H9 (cell line): ENCODE measurements at regions not wholly inside any gene's neighbourhood (a gene's known extent, or its start where the extent isn't known, plus 50 kb on each side); places are given as distances from the start of the nearest gene placed in this dataset.

ENCODE experiments used
- DNase-seq: peaks from one replicate; pipeline ENCODE4 v3.0.0-alpha.2; 2017
- H2AFZ ChIP-seq: one replicate; pipeline ENCODE4 v1.6.1; 2013; ENCODE audit warnings: mild to moderate bottlenecking, low read length, control low read depth, moderate library complexity
- H2AK5ac ChIP-seq: 2 replicates; pipeline ENCODE4 v1.6.1; 2013; ENCODE audit warnings: low read length, control low read depth, mixed read lengths; ENCODE audit not compliant: insufficient read length
- H2BK120ac ChIP-seq: one replicate; pipeline ENCODE4 v1.6.1; 2013; ENCODE audit warnings: low read depth, mild to moderate bottlenecking, low read length, control low read depth, inconsistent platforms; ENCODE audit not compliant: poor library complexity, severe bottlenecking
- H2BK12ac ChIP-seq: 2 replicates; pipeline ENCODE4 v1.6.1; 2013; ENCODE audit warnings: low read length, control low read depth, mixed read lengths, low read depth; ENCODE audit not compliant: insufficient read length
- H2BK15ac ChIP-seq: 2 replicates; pipeline ENCODE4 v1.6.1; 2013; ENCODE audit warnings: low read depth, low read length, control low read depth
- H2BK20ac ChIP-seq: one replicate; pipeline ENCODE4 v1.6.1; 2013; ENCODE audit warnings: low read depth, mild to moderate bottlenecking, low read length, control low read depth, inconsistent platforms; ENCODE audit not compliant: poor library complexity, severe bottlenecking
- H2BK5ac ChIP-seq: 2 replicates; pipeline ENCODE4 v1.6.1; 2013; ENCODE audit warnings: low read length, control low read depth, mixed read lengths; ENCODE audit not compliant: insufficient read length
- H3K14ac ChIP-seq: 2 replicates; pipeline ENCODE4 v1.6.1; 2013; ENCODE audit warnings: low read length, control low read depth; ENCODE audit not compliant: insufficient read depth
- H3K18ac ChIP-seq: 2 replicates; pipeline ENCODE4 v1.6.1; 2013; ENCODE audit warnings: low read depth, mild to moderate bottlenecking, mixed read lengths, low read length, control low read depth; ENCODE audit not compliant: insufficient read length
- H3K23ac ChIP-seq: 2 replicates; pipeline ENCODE4 v1.6.1; 2013; ENCODE audit warnings: low read length, control low read depth, mixed read lengths, low read depth; ENCODE audit not compliant: insufficient read length
- H3K23me2 ChIP-seq: 2 replicates; pipeline ENCODE4 v1.6.1; 2013; ENCODE audit warnings: low read depth, mild to moderate bottlenecking, mixed read lengths, low read length, control low read depth; ENCODE audit not compliant: insufficient read length, poor library complexity, severe bottlenecking
- H3K27ac ChIP-seq: 2 replicates; pipeline ENCODE4 v1.5.1; 2013; ENCODE audit warnings: low read length, control low read depth, mixed read lengths, low read depth; ENCODE audit not compliant: insufficient read length
- H3K27me3 ChIP-seq: 2 replicates; pipeline ENCODE4 v1.6.1; 2013; ENCODE audit warnings: low read length, control low read depth, inconsistent platforms; ENCODE audit not compliant: insufficient read depth
- H3K4ac ChIP-seq: 2 replicates; pipeline ENCODE4 v1.6.1; 2013; ENCODE audit warnings: low read depth, mild to moderate bottlenecking, control low read depth, inconsistent platforms, low read length, moderate library complexity
- H3K4me1 ChIP-seq: 2 replicates; pipeline ENCODE4 v1.6.1; 2013; ENCODE audit warnings: low read length, control low read depth, inconsistent platforms; ENCODE audit not compliant: insufficient read depth
- H3K4me2 ChIP-seq: 2 replicates; pipeline ENCODE4 v1.6.1; 2013; ENCODE audit warnings: low read length, control low read depth, mixed read lengths; ENCODE audit not compliant: insufficient read length, insufficient read depth
- H3K56ac ChIP-seq: 2 replicates; pipeline ENCODE4 v1.6.1; 2013; ENCODE audit warnings: low read depth, mild to moderate bottlenecking, mixed read lengths, low read length, control low read depth; ENCODE audit not compliant: insufficient read length
- H3K79me1 ChIP-seq: 2 replicates; pipeline ENCODE4 v1.6.1; 2013; ENCODE audit warnings: low read depth, mild to moderate bottlenecking, moderate library complexity, low read length, control low read depth, inconsistent platforms; ENCODE audit not compliant: insufficient read depth, poor library complexity, severe bottlenecking
- H3K79me2 ChIP-seq: 2 replicates; pipeline ENCODE4 v1.6.1; 2013; ENCODE audit warnings: low read length, control low read depth, inconsistent platforms; ENCODE audit not compliant: insufficient read depth
- H3K9ac ChIP-seq: 2 replicates; pipeline ENCODE4 v1.6.1; 2013; ENCODE audit warnings: low read length, control low read depth, mixed read lengths; ENCODE audit not compliant: insufficient read length; ENCODE audit errors: extremely low read depth
- H3K9me3 ChIP-seq: one replicate; pipeline ENCODE4 v1.6.1; 2013; ENCODE audit warnings: low read depth, low read length, inconsistent platforms; ENCODE audit not compliant: control insufficient read depth
- H3T11ph ChIP-seq: one replicate; pipeline ENCODE4 v1.6.1; 2013; ENCODE audit warnings: mild to moderate bottlenecking, low read length, control low read depth, inconsistent platforms
- H4K20me1 ChIP-seq: one replicate; pipeline ENCODE4 v1.6.1; 2013; ENCODE audit not compliant: control insufficient read depth, insufficient read length, insufficient read depth
- H4K5ac ChIP-seq: 2 replicates; pipeline ENCODE4 v1.6.1; 2013; ENCODE audit warnings: low read depth, mild to moderate bottlenecking, mixed read lengths, low read length, control low read depth; ENCODE audit not compliant: insufficient read length
- H4K8ac ChIP-seq: replicated peaks from 2 replicates; pipeline ENCODE4 v1.6.1; 2013; ENCODE audit warnings: low read length, control low read depth, mixed read lengths, low read depth; ENCODE audit not compliant: insufficient read length
- H4K91ac ChIP-seq: 2 replicates; pipeline ENCODE4 v1.6.1; 2013; ENCODE audit warnings: low read depth, mild to moderate bottlenecking, moderate library complexity, mixed read lengths, low read length, control low read depth; ENCODE audit not compliant: insufficient read length
- H3K27ac Mint-ChIP-seq, 3 experiments: 2 replicates in 2 of 3; 3 replicates in 1 of 3; pipeline ENCODE4 v1.8.0; 2020 to 2021; ENCODE audit warnings: mixed read lengths in 3 of 3, mild to moderate bottlenecking in 1 of 3, moderate library complexity in 1 of 3
- H3K27me3 Mint-ChIP-seq: 2 replicates; pipeline ENCODE4 v1.8.0; 2021; ENCODE audit warnings: low read depth, mild to moderate bottlenecking, moderate library complexity, mixed read lengths
- H3K36me3 Mint-ChIP-seq, 3 experiments: 2 replicates in 2 of 3; 3 replicates in 1 of 3; pipeline ENCODE4 v1.8.0; 2020 to 2021; ENCODE audit warnings: low read depth in 3 of 3, mixed read lengths in 3 of 3; ENCODE audit not compliant: insufficient read depth in 1 of 3
- H3K4me1 Mint-ChIP-seq, 2 experiments: 2 replicates each; pipeline ENCODE4 v1.8.0; 2020; ENCODE audit warnings: mixed read lengths in 2 of 2
- H3K4me3 Mint-ChIP-seq, 2 experiments: 2 replicates in 1 of 2; 3 replicates in 1 of 2; pipeline ENCODE4 v1.8.0; 2020 to 2021; ENCODE audit warnings: mild to moderate bottlenecking in 2 of 2, mixed read lengths in 2 of 2, moderate library complexity in 1 of 2
- H3K9me3 Mint-ChIP-seq, 2 experiments: 2 replicates in 1 of 2; 3 replicates in 1 of 2; pipeline ENCODE4 v1.8.0; 2020; ENCODE audit warnings: mild to moderate bottlenecking in 2 of 2, mixed read lengths in 2 of 2, moderate library complexity in 1 of 2
- WGBS: extraction: QIAGEN DNeasy Blood & Tissue Kit; methylation state at CpG from one replicate; pipeline ENCODE4 v1.1.7; 2013; ENCODE audit warnings: missing lambda C conversion rate, low lambda C conversion rate, mixed read lengths; ENCODE audit not compliant: insufficient read length; ENCODE audit errors: extremely low coverage; 5-methylcytosine and 5-hydroxymethylcytosine counted together
- TF ChIP-seq, protein P1 (sequence below): fragments of 200-600 bp; sonication (generic); conservative IDR thresholded peaks from 3 replicates; pipeline ENCODE4 v1.8.0; 2021; ENCODE audit warnings: antibody characterized with exemption, mild to moderate bottlenecking

DNA sequence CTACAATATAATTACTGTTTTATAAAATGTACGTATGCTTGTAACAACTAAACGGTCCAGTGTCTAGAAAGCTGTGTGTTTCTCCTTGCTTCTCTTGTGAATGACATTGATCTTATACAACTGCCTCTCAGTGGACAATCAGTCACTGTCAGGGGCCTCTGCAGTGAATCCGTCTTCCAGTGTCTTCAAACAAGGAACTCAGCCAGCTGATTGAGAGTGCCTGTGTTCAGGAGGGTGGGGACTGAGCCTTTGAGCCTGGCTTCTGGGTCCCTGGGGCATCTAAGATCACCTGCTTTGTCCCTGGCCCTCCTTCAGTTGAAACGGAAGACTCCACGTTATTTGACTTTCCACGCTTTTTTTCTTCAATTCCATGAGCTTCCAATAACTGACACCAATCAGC lies 133.1 kb upstream of the SFSWAP start:
- DNase-seq, result no peak
- Mint-ChIP-seq H3K4me3 (no peak overlapping the region), H3K27me3 (peaks cover 20% of the 10 kb centered on the region), H3K36me3 (peaks cover 0 to 7% (median 0%) of the 10 kb centered on the region in 3 experiments; a peak in 3 of 7 replicates), H3K4me1 (peaks cover 6 to 14% of the 10 kb centered on the region in 2 experiments), H3K27ac (no peak overlapping the region), H3K9me3 (peaks cover 10 to 13% of the 10 kb centered on the region in 2 experiments; a peak in 4 of 5 replicates)
- Histone ChIP-seq H3K14ac (no peak overlapping the region), H3K4ac (no peak overlapping the region), H4K8ac (no peak overlapping the region), H3K23me2 (no peaks in the 10 kb centered on the region), H4K20me1 (no peaks in the 10 kb centered on the region), H3T11ph (no peak overlapping the region), H3K27ac (no peak overlapping the region), H2BK20ac (no peak overlapping the region), H3K23ac (no peak overlapping the region), H3K4me2 (no peak overlapping the region), H3K79me1 (no peaks in the 10 kb centered on the region), H3K79me2 (no peaks in the 10 kb centered on the region), H3K56ac (no peak overlapping the region), H2BK5ac (no peak overlapping the region), H2BK120ac (no peak overlapping the region), H3K4me1 (no peaks in the 10 kb centered on the region), H4K5ac (no peak overlapping the region), H3K18ac (no peak overlapping the region), H4K91ac (no peak overlapping the region), H2AFZ (no peak overlapping the region), H3K27me3 (no peaks in the 10 kb centered on the region), H3K9me3 (no peaks in the 10 kb centered on the region), H3K9ac (no peak overlapping the region), H2BK12ac (no peak overlapping the region), H2BK15ac (no peak overlapping the region), H2AK5ac (no peak overlapping the region)
- WGBS, result no CpG with 5 or more reads among the region's 6 CpGs
- TF ChIP-seq, protein P1, sequence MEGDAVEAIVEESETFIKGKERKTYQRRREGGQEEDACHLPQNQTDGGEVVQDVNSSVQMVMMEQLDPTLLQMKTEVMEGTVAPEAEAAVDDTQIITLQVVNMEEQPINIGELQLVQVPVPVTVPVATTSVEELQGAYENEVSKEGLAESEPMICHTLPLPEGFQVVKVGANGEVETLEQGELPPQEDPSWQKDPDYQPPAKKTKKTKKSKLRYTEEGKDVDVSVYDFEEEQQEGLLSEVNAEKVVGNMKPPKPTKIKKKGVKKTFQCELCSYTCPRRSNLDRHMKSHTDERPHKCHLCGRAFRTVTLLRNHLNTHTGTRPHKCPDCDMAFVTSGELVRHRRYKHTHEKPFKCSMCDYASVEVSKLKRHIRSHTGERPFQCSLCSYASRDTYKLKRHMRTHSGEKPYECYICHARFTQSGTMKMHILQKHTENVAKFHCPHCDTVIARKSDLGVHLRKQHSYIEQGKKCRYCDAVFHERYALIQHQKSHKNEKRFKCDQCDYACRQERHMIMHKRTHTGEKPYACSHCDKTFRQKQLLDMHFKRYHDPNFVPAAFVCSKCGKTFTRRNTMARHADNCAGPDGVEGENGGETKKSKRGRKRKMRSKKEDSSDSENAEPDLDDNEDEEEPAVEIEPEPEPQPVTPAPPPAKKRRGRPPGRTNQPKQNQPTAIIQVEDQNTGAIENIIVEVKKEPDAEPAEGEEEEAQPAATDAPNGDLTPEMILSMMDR, result no peak
